ENCODE measurements at regions not wholly inside any gene's neighbourhood (a gene's known extent, or its start where the extent isn't known, plus 50 kb on each side); places are given as distances from the start of the nearest gene placed in this dataset.

GRCh38 chr2:19201911-19202462 lies 156.4 kb downstream of the OSR1 start:
- DNase-seq (no peak), ATAC-seq (no peak)
- no peaks in the 10 kb centered on the region for H3K4me1 ChIP-seq
- H3K36me3 ChIP-seq: no peaks in the 10 kb centered on the region
- H3K4me3 ChIP-seq: no peak overlapping the region
- no peaks in the 10 kb centered on the region for H3K9me3 ChIP-seq
- no peak for TF ChIP-seq CTCF (IDR thresholded peaks at IDR 0.05)
- intact Hi-C loops (cut with DNase I): no loop called here
- H3K27ac ChIP-seq: no peak overlapping the region
- no peaks in the 10 kb centered on the region for H3K27me3 ChIP-seq

GRCh38 chr2:19198381-19198780 lies 160.0 kb downstream of the OSR1 start:
- H3K4me3 ChIP-seq: no peak overlapping the region
- intact Hi-C loops (cut with DNase I): no loop called here
- H3K4me1 ChIP-seq: no peaks in the 10 kb centered on the region
- peaks cover 0 to 4% of the 10 kb centered on the region in 2 donors for H3K9me3 ChIP-seq
- no peak overlapping the region for H3K27ac ChIP-seq
- ATAC-seq (peak; percentile 13), DNase-seq (no peak)
- no peaks in the 10 kb centered on the region for H3K27me3 ChIP-seq
- no peak for TF ChIP-seq CTCF (IDR thresholded peaks at IDR 0.05)
- no peaks in the 10 kb centered on the region for H3K36me3 ChIP-seq

GRCh38 chr2:19195661-19196060 lies 162.8 kb downstream of the OSR1 start:
- no peaks in the 10 kb centered on the region for H3K4me1 ChIP-seq
- intact Hi-C loops (cut with DNase I): no loop called here
- H3K36me3 ChIP-seq: no peaks in the 10 kb centered on the region
- H3K27ac ChIP-seq: no peak overlapping the region
- DNase-seq: no peak
- H3K9me3 ChIP-seq: peaks cover 0 to 4% of the 10 kb centered on the region in 2 donors
- no peaks in the 10 kb centered on the region for H3K27me3 ChIP-seq
- TF ChIP-seq CTCF (IDR thresholded peaks at IDR 0.05): no peak
- no peak for ATAC-seq
- no peak overlapping the region for H3K4me3 ChIP-seq

- no peaks in the 10 kb centered on the region for H3K4me1 ChIP-seq
- H3K27me3 ChIP-seq: no peaks in the 10 kb centered on the region
- intact Hi-C loops (cut with DNase I): no loop called here
- no peak overlapping the region for H3K27ac ChIP-seq
- no peak for TF ChIP-seq CTCF (IDR thresholded peaks at IDR 0.05)
- no peak overlapping the region for H3K4me3 ChIP-seq
- no peaks in the 10 kb centered on the region for H3K9me3 ChIP-seq
- DNase-seq (no peak), ATAC-seq (no peak)
- H3K36me3 ChIP-seq: no peaks in the 10 kb centered on the region
Observed at GRCh38 chr2:19189391-19189790, 169.0 kb downstream of the OSR1 start.

GRCh38 chr2:19187323-19188020 lies 171.0 kb downstream of the OSR1 start:
- Histone ChIP-seq H3K27ac (no peak overlapping the region), H3K4me1 (no peaks in the 10 kb centered on the region), H3K9me3 (no peaks in the 10 kb centered on the region), H3K27me3 (no peaks in the 10 kb centered on the region), H3K36me3 (no peaks in the 10 kb centered on the region), H3K4me3 (no peak overlapping the region)
- intact Hi-C loops (cut with DNase I): no loop called here
- TF ChIP-seq CTCF (IDR thresholded peaks at IDR 0.05): no peak
- DNase-seq: no peak
- ATAC-seq: no peak
